NCI-H2081 treated with DMSO at 0.1 percent for 48 hours (cell line): ENCODE measurements at regions not wholly inside any gene's neighbourhood (a gene's known extent, or its start where the extent isn't known, plus 50 kb on each side); places are given as distances from the start of the nearest gene placed in this dataset.

Experiments
- DNase-seq: peaks from one replicate; lab custom pipeline; 2025; lab: John Stamatoyannopoulos, UW

- no peak for DNase-seq
Observed at GRCh38 chr18:29664278-29665036, 1378.1 kb downstream of the DSC3 start.

DNA sequence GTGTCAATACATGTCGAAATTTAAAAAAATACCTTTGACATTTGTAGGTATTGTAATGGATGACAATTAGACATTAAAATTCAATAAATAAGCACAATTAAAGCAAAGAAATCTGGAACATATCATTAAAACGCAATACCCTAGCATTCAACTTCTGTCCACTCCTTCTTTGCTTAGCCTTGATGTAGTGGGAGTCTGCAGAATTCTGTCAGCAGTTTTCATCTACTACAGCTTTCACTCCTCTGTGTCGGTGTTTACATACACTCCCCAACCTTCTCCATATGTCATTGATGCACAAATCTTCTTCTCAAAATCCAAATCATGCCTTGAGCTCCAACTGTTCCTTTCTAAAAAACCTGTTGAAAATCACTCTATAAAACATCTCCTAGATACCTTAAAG, 1380.6 kb downstream of the DSC3 start:
- no peak for DNase-seq

GRCh38 chr18:29660777-29661176, 1381.8 kb downstream of the DSC3 start:
- no peak for DNase-seq

- DNase-seq, result no peak
Observed at GRCh38 chr18:29653671-29654215, 1388.8 kb downstream of the DSC3 start.

DNA sequence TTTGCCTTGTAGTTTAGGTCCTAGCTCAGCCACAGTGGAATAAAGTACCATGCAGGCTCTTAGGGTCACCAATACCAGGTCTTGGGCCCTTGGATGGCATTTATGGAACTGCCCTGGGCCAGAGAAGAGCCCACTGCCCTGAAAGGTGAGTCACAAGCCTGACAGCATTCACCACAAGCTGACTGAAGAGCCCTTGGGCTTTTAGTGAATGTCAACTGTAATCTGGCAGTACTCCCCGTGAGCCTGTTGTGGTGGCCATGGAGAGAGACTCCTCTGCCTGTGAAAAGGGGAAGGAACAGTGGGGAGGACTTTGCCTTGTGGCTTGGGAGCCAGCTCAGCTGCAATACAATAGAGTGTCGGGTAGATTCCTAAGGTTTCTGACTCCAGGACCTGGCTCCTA, 1389.7 kb downstream of the DSC3 start:
- DNase-seq, result no peak

DNA sequence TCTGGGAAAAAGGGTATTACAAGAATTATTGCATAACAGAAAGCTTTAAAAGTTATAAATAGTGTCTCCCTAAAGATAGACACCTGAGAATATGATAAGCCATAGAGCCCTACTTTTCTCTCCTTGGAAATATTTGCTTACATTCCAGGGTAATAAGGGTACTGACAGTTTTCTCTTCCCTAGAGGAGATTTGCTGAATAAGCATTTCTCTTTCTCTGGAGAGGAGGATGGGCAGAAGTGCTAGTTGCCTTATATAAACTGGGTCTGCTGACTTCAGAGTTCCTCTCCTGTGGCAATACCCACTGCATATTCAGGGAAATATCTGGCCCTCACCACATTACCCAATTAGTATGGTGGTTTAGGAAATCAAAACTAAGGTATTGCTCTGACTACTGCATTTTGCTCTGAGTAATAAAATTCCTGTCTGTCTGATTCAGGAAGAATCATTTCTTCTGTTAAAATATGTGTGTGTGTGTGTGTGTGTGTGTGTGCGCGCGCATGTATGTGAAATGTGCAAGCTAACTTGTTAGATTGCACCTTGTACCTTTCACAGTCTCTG, 1391.3 kb downstream of the DSC3 start:
- no peak for DNase-seq

DNA sequence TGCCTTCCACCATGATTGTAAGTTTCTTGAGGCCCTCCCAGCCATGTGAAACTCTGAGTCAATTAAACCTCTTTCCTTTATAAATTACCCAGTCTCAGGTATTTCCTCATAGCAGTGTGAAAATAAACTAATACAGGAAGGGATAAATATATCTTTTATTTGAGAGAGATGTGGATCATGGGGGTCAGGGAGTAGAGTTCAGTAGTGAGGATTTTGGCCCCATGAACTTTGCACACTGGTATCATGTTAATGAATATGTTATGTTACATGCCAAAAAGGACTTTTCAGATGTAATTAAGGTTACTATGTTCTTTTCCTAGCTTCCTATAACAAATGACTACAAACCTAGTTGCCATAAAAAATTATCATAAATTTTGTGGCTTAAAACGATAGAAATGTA, 1393.7 kb downstream of the DSC3 start:
- DNase-seq, result no peak

DNA sequence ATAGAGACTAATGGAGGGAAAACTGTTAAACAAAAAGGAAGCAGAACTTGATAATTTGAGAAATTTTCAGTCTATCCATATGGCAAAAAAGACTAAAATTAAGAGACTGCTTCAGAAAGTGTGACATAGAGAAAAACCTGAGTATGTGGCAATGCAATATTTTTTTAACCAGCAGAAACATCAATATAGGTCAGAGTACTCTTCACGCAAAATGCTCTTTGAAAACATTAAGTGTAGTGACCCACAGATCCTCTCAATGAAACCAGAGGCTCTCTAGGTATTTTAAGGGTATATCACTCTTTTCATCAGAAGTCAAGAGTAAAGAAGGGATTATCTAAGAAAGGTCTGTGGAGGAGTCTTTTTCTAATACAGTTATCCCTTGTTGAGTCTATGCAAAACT, 1394.8 kb downstream of the DSC3 start:
- no peak for DNase-seq

DNA sequence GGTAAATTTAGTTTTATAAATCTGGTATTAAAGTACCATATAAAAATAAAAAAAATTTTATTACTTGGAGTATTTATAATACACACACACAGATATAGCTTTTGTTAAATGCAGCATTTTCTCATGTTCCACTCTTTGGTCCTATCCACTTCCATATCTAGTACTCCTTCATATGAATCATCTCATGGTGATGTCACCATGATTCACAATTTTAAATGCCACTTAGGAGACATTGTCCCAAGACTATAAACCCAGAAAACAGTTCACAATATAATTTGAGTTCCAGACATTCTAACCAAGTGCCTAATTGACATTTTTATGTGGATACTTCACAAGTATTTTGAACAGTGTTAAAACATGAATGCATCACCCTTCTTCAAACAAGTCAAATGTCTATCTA, 1398.3 kb downstream of the DSC3 start:
- no peak for DNase-seq

DNA sequence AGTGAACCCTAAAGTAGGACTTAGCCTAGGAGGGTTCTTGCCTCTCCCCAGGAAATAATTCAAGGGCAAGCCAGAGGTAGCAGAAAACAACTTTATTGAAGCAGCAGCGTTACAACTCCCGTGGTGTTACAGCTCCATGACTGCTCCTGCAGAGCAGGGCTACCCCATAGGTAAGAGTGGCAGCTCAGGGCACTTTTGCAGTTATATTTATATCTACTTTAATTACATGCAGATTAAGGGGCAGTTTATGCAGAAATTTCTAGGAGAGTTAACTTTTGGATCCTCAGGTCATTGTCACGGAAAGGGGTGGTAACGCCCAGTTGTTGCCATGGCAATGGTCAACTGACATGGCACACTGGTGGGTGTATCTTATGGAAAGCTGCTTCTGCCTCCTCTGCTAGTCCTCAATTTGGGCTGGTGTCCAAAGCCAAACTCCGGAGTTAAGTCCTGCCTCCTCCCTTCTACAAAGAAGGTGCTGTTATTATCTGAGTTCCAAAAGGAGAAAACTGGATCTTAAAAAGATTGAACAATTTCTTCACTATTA, 1413.0 kb downstream of the DSC3 start:
- no peak for DNase-seq

DNA sequence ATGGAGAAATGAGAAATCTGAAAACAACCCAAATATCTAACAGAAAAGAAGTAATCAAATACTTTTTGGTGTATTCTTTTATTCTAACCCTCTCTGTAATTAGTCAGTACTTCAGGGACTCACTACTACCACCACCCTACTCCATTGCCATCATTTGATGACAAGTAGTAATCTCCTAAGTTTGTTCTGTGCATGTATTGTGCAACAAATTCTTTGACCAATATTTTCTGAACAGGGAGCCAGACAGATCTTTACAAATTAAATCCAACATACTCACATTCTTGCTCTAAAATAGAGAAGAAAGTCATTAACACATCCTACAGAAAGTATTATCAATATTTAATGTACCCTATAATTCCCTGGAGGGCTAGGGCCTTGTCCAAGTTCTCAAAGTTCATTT, 1416.4 kb downstream of the DSC3 start:
- DNase-seq, result no peak

DNA sequence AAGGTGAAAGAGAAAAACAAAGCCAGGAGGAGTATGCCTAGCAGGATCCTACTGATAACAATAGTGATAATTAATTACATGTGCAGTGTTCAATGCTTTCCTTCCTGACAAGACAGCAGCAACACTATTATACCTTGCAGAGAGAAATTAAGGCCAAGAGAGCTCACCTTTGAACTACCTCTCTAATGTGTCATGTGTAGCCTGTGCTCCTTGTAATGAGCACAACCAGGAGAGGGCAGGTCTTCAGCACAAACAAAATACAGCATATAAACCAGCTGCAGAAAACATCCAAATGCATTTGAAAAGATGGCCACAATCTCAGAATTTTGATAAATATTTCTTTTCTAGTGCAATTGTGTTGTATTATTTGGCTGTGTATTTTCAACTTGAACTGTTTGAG, 1425.7 kb downstream of the DSC3 start:
- no peak for DNase-seq

- DNase-seq, result no peak
Observed at GRCh38 chr18:29608982-29609381, 1432.1 kb upstream of the CDH2 start.

DNA sequence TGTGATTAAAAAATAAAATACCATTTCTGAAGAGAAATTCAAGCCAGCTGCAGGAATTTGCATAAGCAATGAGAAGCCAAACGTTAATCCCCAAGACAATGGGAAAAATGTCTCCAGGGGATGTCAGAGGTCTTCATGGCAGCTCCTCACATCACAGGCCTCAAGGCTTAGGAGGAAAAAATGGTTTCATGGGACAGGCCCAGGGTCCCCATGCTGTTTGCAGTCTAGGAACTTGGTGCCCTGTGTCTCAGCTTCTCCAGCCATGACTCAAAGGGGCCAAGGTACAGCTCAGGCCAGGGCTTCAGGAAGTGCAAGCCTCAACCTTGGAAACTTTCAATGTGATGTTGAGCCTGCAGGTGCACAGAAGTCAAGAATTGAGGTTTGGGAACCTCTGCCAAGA, 1428.4 kb upstream of the CDH2 start:
- no peak for DNase-seq

GRCh38 chr18:29596959-29597358, 1420.0 kb upstream of the CDH2 start:
- no peak for DNase-seq

DNA sequence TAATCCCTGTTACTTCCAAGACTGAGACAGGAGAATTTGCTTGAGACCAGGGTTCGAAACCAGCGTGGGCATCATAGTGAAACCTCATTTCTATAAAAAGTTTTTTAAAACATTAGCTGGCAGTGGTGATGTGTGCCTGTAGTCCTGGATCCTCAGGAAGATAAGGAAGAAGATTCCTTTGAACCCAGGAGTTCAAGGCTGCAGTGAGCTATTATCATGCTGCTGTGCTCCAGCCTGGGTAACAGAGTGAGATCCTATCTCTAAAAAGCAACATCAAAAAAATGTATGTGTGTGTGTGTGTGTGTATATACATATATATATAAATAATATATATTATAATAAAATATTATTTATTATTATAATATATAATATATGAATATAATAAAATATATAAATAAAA, 1417.6 kb upstream of the CDH2 start:
- DNase-seq, result no peak

- DNase-seq, result no peak
Observed at GRCh38 chr18:29588446-29589100, 1411.6 kb upstream of the CDH2 start.

DNA sequence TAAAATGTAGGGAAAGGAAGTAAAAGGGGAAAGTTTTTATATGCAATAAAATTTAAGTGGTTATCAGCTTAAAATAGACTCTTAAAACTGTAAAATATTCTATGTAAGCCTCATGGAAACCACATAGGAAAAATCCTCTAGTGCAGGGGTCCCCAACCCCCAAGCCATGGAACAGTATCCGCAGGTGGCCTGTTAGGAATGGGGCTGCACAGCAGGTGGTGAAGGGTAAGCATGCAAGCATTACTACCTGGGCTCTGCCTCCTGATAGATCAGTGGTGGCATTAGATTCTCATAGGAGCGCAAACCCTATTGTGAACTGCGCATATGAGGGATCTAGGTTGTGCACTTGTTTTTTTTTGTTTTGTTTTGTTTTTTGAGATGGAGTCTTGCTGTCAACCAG, 1409.3 kb upstream of the CDH2 start:
- DNase-seq, result no peak

GRCh38 chr18:29560270-29560669, 1383.3 kb upstream of the CDH2 start:
- DNase-seq, result no peak

DNA sequence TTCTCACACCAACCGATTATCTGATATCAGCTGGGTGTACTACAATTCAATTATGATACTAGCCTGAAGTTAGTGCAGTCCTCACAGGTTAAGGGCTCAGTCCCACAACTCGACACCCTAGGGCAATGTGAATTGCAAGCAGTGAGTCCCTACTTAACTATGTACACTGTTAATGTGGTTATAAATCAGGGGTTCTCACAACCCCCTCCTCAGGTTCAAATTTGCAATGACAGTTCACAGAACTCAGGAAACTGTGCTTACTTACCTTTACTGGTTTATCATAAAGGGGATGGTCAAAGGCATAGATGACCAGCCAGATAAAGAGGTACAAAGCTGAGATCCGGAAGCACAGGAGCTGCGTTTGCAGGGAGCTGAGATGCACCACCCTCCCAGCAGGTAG, 1379.1 kb upstream of the CDH2 start:
- DNase-seq, result no peak

DNA sequence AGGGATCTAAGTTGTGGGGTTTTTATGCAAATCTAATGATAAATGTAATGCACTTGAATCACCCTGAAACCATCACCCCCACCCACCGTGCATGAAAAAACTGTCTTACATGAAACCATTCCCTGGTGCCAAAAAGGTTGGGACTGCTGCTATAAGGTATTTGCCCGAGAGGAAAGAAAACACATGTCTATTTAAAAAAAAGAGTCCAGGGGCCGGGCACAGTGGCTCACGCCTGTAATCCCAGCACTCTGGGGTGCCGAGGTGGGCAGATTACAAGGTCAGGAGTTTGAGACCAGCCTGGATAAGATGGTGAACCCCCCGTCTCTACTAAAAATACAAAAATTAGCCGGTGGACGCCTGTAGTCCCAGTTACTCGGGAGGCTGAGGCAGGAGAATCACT, 1372.8 kb upstream of the CDH2 start:
- DNase-seq, result no peak

DNA sequence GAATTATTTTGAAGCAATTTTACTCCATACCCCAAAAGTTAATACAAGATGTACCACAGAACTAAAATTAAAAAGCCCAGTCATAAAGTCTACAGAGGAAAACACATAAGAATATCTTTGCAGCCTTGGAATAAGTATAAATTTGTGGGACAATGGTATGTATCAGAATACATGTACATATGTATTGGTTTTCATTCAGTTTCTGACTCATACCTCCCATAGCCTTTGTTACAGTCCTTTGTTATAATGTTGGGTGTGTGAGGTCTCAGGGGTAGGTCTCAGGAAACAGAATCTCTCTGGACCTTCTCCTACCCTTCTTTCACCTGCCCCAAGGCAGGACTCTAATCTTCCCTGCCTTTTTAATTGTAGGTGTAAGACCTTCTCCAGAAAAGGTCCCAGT, 1370.7 kb upstream of the CDH2 start:
- DNase-seq, result no peak

- no peak for DNase-seq
Observed at GRCh38 chr18:29540548-29540947, 1363.6 kb upstream of the CDH2 start.
